HG03064 (cell line): ENCODE measurements at regions not wholly inside any gene's neighbourhood (a gene's known extent, or its start where the extent isn't known, plus 50 kb on each side); places are given as distances from the start of the nearest gene placed in this dataset.
"Not testable (repeated sequence)": the region's sequence is repeated elsewhere in the genome, so short reads cannot be mapped to it uniquely, and the experiment has no call there.

Source experiments
- ATAC-seq: cut with Tn5 transposase; IDR thresholded peaks from one replicate; pipeline ENCODE4 v1.9.1; 2021; ENCODE audit warnings: low read depth; ENCODE audit not compliant: unreplicated experiment

DNA sequence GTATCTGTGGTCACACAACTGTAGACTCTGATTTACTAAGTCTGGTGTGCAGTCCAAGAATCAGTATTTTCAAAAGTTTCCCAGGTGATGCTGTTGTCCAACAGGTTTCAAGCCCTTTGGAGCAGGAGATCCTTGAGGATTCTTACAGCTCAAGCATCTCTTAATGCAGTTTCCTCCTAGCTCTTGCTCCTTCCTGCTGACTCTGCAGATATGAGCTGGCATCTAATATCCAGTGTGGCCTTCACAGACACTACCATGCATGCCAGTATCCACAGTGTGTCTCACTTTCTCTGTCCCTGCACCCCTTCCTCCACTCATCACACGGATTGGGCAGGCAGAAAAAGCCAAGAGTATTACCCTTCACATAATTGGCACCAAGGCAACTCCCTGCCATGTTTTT lies 182.2 kb upstream of the TNC start:
- no peak for ATAC-seq

DNA sequence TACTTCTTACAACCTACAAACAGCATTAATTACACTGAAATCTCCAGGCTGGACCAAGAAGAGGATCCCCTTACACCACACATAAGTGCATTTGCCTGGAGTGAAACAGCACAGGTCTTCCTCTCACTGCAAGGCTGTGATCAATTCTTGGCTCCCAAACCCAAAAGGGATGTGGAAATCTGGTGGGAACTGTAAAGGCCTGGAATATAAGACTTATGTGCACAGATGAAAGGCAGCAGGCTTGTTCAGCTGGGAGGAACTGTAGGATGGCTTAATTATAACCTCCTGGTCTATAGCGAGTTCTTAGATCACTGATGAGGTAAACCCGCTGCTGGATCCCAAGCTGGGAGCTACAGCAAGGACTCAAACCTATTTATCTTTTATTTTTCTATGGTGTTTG lies 182.9 kb upstream of the TNC start:
- ATAC-seq, result no peak

DNA sequence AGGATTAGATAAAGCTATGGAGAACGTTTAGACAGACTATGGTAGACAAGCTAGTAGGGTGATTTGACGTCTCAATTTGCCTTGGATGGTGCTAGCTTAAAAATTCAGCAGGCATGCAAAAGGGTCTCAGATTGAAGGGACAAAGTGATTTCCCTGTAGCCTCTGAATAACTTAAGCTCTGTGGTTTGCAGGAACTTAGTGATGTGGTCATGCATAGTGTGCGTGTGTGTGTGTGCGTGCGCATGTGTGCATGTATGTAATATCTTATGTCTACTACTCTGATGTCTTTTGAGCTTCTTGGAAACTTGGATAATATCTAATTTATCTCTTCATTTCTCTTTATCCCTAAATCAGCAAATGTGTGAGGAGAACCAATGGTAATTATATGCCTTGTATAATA lies 183.6 kb upstream of the TNC start:
- no peak for ATAC-seq

DNA sequence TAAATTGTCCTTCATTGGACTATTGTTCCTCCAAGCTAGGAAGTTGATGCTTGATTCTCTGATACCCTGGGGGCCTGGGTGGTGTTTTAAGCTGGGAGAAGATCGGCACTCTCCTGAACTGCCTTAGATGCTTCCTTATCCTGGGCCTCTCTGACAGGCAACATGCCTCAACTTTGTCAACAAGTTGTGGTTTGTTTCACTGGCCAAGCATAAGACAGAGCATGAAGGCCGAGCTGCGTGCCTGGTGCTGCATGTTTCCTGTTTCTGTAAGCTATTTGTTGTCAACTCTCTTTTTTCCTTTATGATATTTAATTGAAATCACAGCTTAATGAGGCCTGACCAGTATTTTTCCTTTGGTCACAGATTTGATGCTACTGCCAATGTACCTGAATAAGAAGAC lies 187.6 kb upstream of the TNC start:
- no peak for ATAC-seq

DNA sequence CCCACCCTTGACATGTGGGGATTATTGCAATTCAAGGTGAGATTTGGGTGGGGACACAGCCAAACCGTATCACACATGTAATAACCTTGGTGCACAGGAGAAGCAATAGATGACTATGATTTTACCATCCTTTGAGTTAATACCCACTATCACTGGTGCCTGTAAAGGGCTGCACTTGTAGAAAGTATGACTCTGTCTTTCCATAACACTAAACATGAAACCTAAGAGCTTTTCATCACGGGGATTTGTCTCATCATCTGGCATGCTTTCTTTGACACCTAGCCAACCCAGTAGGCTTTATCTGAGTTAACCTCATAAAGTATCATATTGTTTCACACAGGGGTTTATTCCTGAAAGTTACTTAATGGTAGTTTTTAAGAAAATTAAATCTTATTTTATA lies 188.9 kb upstream of the TNC start:
- no peak for ATAC-seq

DNA sequence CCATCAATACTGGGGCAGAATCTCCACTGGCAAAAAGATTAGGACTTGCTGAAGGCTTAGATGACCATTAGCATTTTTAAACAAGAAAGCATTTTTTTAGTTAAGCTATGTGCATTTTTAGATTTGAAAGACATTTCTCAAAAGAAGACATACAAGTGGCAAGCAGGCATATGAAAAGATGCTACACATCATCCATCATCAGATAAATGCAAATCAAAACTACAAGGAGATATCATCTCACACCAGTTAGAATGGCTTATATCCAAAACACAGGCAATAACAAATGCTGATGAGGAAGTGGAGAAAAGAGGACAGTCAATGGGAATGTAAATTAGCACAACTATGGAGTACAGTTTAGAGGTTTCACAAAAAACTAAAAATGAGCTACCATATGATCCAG lies 195.6 kb upstream of the TNC start:
- no peak for ATAC-seq

DNA sequence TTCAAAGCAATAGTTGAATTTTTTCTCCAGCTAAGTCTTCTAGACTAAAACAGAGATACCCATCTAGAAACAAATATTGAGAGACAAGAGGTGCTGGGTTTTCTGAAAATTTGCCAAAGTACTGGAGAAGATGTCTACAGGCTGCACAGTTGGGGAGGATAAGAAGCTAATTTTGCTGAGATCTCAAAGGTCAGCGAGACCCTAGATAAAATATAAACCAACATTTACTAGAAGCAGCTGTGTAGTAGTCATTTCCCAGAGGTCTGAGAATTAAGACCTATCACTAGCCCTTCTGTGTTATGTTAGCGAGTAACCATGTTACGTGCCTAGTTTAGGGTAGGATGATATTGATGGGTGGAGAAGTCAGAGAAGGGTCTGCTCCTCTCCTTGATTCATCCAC lies 208.5 kb upstream of the TNC start:
- no peak for ATAC-seq

DNA sequence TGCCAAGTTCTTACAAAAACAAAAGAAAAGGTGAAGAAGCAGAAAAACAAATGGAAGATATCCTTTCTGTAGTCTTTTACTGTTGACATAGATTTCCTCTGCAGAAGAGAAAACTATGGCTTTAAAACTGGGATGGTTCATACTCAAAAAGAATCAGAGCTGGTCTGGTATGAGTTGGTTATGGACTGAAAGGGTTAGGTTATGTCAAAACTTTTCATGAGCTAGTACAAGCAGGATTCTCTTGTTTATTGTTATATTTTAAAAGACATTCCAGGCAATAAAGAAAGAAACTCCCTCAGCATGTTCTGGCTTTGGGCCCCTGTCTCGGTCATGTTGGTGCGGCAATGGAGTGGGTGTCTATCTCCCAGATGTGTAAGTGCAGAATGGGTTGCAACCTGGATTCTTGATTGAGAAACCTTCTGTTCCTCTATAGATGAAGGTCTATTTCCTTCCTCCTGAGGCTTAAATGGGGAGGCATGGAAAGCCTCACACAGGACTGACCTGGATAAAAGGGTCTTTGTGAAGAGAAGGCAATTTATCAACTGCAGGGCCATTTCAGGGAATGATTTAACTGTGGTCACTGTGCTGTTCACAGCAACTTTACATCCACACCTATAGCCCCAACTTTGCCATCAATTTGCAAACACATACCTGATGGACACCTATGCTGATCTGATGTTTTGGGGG lies 209.6 kb upstream of the TNC start:
- no peak for ATAC-seq

DNA sequence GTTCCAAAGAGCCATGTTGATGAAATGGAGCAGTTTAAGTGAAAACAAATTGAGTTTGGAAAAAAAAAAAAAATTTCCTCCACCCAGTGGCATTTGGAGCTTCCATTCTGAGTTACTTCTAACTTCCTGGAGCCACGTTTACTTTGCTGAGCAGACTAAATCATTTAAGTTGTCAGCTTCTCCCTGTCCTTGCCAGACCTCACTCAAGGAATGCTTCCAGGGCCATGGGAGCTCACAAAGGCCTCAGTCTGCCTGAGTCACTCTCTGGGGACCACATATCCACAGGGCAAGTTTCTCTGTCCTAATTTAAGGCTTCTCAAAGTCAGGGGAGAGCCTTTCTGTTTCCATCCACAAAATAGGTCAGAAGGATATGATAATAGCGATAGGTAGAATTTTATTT lies 210.3 kb upstream of the TNC start:
- no peak for ATAC-seq

DNA sequence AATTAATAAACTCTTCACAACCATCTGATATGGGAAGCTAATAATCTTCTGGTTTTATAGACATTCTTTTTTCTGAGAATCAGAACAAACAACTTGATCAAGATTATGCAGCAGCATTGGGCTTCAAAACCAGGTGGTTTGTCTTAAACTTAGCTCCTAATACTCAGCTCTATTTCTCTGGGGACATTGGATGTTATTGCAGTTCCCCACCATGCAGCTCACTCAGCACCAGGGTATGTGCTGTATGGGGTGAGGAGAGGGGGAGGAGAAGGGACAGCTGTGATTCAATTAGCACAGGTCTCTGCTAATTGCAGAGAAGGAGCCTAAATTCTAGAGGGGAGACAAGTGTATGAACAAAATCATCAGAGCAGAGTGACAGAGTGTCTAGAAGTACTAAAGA lies 210.7 kb upstream of the TNC start:
- ATAC-seq, result no peak

DNA sequence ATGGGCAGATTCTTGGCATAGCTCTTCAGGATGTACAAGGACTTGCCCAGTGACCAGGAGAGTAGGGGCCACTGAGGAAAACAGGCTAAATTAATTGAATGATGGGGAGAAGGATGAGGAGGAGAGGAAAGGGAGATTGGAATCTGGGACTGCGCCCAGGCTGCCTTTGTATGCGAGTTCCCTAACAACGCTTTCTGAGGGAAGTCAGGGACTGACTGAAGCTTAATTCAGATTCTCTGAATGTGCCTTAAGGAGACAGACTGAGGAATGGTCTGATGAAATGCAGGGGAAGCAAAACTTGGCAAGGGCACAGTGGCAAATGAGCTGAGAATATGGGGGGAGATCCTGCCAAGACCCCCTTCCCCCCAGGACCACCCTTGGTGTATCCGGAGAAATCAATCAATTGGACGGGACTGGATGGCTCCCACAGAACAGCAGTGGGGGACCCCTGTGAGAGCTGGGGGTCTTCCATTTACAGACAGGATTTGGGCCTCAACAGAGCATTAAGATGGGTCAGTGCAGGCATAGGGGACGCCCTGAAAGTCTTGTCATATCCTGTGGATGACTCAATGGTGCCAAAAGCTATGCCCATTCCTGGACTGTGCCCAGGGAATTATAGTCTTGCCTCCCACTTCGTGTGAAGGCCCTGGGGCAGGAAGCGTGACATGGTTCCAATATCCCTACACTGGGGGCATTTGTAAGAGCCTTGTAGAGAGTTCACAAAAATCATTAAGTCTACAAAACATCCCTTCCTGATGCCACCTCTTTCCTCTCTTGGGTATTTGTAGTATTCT lies 215.5 kb upstream of the TNC start:
- no peak for ATAC-seq

DNA sequence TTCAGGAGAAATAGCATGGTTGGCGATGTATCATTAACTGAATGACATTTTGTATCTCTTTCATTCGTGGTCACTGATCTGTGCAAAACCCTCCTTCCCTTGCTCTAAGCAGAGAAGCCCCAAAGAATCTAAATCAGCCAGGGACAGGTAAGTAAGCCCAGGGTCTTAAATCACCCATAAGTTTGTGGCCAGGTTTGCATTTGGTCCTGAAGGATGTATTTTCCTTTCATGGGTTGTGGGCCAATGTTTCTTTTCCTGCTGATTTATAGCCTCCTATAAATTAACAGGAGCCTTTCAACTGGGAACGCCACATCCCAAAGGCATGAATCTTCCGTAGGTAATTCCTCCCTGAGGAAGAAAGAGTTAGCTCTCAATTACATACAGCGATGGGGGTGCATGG lies 217.5 kb upstream of the TNC start:
- no peak for ATAC-seq

DNA sequence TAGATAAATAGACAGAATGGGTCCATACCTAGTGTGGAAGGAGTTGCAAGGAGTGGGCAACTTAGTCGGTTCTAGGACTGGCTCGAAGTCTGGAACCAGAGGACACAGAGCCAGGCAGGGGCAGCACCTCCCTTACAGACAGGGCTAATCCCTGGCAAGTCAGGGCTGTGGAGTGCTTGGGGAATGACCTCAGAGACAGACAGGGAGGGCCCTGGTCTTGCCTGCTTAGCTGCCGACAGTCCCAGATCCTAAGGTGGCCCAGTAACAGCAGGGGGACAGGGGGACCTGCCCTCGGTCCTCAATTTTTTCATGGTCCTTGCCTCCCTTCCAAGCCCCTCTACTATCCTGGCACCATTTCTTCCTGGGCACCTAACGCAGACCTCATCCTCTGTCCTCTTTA lies 222.4 kb upstream of the TNC start:
- ATAC-seq, result no peak

DNA sequence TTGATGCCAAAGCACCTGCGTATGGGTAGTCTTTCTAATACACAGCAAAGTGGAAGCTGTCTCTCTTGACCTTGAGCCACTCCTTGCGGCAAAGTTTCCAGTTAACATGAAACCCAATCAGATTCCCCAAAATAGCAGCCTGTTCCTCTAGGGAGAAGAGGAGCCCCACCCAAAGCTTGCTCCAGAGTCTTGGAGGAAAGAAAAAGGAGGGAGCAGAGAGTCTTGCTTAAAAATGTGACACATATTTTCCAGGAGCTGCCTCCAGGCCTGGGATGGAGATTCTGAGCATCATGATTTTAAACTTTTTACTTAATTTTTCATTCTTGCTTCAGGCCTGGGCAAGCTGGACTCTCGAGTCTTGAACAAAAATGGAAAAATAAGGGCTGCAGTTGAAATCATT lies 223.5 kb upstream of the TNC start:
- no peak for ATAC-seq

DNA sequence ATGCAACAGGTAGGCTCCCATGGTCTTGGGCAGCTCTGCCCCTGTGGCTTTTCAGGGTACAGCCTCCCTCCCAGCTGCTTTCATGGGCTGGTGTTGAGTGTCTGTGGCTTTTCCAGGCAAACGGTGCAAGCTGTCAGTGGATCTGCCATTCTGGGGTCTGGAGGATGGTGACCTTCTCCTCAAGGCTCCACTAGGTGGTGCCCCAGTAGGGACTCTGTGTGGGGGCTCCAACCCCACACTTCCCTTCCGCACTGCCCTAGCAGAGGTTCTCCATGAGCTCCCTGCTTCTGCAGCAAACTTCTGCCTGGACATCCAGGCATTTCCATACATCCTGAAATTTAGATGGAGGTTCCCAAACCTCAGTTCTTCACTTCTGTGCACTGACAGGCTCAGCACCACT lies 229.8 kb upstream of the TNC start:
- ATAC-seq, result not testable (repeated sequence)

DNA sequence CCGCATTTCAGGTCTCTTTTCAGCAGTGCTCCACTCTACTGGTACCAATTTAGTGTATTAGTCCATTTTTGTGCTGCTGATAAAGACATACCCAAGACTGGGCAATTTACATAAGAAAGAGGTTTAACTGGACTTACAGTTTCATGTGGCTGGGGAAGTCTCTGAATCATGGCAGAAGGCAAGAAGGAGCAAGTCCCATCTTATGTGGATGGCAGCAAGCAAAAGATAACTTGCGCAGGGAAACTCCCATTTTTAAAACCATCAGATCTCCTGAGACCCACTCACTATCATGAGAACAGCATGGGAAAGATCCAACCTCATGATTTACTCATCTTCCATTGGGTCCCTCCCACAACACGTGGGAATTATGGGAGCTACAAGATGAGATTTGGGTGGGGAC lies 231.0 kb upstream of the TNC start:
- ATAC-seq, result not testable (repeated sequence)

DNA sequence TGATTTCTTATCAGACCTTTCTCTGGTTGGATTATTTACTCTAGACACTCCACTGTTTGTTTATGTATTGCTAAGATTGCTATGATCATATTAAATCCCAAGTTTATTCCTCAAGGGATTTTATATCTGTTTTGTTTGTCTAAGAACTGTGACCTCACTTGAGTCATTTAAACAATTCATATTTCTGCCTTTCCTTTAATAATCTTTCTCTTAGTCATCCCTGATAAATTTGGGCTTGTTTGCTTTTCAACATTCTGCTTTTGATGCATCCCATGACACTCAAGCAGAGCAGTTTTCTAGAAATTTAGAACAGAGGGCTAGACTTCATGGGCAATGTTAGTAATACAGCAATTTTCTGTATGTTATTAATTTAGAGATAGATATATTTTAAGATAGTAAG lies 231.6 kb upstream of the TNC start:
- ATAC-seq, result no peak

DNA sequence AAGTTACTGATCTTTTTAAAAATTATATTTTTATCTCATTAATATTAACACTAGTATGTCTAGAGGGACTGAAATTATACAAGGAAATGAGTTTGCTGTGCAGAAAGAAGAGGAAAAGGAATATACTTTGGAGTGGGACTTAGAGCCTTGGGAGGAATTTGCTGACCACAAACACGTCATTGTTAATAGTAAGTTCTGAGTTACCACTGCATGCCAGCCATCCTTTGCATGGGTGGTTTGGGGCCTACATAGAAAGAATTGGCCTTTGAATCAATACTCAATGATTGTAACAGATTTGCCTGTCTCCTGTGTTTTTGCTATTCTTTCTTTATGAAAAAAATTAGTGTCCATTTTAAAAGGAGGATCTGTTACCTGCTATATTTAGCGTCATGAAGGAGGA lies 232.6 kb upstream of the TNC start:
- ATAC-seq, result no peak

DNA sequence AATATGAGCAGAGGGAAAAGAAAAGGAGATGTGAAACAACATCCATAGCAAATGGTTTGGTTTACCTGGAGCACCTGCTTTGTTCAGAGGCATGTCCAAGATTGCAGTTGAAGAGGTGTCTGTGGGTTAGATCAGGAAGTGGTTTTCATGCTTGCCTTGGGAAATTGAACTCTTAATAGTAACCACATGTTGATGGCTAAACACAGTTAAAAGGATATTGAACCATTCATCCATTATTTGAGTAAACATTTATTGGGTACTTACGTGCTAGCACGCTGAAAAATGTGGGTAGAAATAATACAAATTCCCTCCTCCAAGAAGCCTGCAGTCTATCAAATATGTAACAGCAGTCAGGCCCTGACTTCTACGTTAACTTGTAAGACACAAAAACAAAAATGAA lies 235.7 kb upstream of the TNC start:
- ATAC-seq, result no peak

DNA sequence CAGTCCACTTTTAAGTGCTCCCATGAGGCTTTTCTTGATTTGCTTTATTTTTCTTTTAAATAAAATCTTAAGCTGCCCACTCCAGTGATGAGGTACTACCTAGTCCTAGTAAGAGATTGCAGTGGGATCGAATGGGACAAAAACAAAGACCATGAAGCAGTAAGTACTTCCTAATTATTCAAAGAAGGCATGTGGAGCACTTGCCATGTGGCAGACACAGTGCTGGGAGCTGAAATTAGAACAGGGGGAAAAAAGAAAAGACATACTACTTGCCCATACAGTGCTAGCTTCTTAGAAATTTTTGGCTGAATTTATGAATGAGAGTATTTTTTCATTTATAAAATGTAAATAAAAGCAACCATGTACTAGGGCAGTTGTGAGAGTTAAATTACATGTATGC lies 239.9 kb upstream of the TNC start:
- no peak for ATAC-seq

DNA sequence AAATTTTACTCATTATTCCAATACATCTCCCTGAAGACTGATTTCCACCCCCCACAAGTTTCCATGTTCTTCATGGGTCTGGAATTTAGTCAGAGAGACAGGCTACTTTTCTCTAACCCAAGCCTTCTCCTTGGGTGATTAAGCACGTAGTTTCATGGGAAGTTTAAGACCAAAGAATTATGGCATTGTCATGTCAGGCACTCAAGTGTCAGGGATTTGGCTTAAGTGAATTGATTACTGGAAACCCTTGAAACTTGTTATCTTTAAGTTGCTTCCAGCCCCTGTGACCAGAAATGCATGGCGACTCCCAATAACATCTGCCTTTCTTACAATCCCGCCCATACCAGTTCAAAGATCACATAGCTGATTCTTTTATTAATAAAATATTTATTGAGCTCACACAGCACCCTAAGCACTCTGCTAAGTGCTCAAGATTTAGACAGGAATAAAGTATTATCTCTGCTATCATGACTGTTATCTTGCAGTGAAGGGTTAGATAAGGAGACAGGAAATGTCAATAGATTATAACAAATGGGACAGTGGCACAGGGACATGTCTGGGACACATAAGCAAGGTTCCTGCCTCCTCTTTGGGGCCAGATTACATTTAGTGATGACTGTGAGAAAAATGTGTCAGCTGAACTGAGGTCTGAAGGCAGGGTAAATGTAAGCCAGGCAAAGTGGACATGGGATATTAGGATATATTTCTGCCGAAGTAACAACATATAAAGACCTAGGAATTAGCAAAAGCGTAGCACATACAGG lies 241.2 kb upstream of the TNC start:
- no peak for ATAC-seq

DNA sequence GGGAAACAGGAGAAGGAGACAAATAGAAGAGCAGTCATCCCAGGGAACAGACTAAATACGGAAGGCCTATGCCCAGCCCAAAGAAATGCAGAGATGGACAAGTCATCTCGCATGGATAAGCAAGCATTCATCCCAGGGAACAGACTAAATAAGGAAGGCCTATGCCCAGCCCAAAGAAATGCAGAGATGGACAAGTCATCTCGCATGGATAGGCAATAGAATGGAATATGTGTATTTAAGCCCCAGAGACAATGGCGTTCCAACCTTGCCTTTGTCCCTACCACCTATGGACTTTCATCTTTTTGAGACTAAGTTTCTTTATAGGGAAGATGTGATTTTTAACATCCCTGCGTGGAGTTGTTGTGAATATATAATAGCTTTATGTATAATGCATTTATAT lies 242.2 kb upstream of the TNC start:
- no peak for ATAC-seq
